HPDE6-E6E7 (cell line): ENCODE measurements at regions not wholly inside any gene's neighbourhood (a gene's known extent, or its start where the extent isn't known, plus 50 kb on each side); places are given as distances from the start of the nearest gene placed in this dataset.
A peak's percentile ranks its signal among the peaks of the same experiment; 100 is the strongest.
"Not testable (repeated sequence)": the region's sequence is repeated elsewhere in the genome, so short reads cannot be mapped to it uniquely, and the experiment has no call there.

Experiments used
- DNase-seq: peaks from one replicate; pipeline ENCODE4 v3.0.0; 2011; ENCODE audit warnings: missing footprints; ENCODE audit errors: extremely low spot score

- DNase-seq, result not testable (repeated sequence)
Measured at GRCh38 chr1:121003230-121003629, 113.7 kb downstream of the PPIAL4A start.

GRCh38 chr1:121006826-121007225, 117.3 kb downstream of the PPIAL4A start:
- DNase-seq, result not testable (repeated sequence)

GRCh38 chr1:121007755-121008154, 118.2 kb downstream of the PPIAL4A start:
- not testable (repeated sequence) for DNase-seq

- DNase-seq, result not testable (repeated sequence)
Measured at GRCh38 chr1:121008512-121009215, 119.1 kb downstream of the PPIAL4A start.

GRCh38 chr1:121009216-121010057, 119.9 kb downstream of the PPIAL4A start:
- DNase-seq, result not testable (repeated sequence)

- not testable (repeated sequence) for DNase-seq
Measured at GRCh38 chr1:121010141-121010540, 120.6 kb downstream of the PPIAL4A start.

GRCh38 chr1:121013181-121013580, 123.6 kb downstream of the PPIAL4A start:
- not testable (repeated sequence) for DNase-seq

GRCh38 chr1:121016182-121017028, 126.8 kb downstream of the PPIAL4A start:
- DNase-seq, result peak; percentile 6

GRCh38 chr1:121019715-121020349, 130.3 kb downstream of the PPIAL4A start:
- DNase-seq, result not testable (repeated sequence)

- DNase-seq, result not testable (repeated sequence)
Measured at GRCh38 chr1:121020350-121021236, 131.0 kb downstream of the PPIAL4A start.

GRCh38 chr1:121021716-121022115, 132.1 kb downstream of the PPIAL4A start:
- not testable (repeated sequence) for DNase-seq

GRCh38 chr1:121032878-121033494, 143.4 kb downstream of the PPIAL4A start:
- not testable (repeated sequence) for DNase-seq

GRCh38 chr1:121036792-121037191, 147.2 kb downstream of the PPIAL4A start:
- DNase-seq, result not testable (repeated sequence)

GRCh38 chr1:121040974-121041373, 143.2 kb downstream of the FAM72B start:
- not testable (repeated sequence) for DNase-seq

- DNase-seq, result not testable (repeated sequence)
Measured at GRCh38 chr1:121041497-121041896, 142.6 kb downstream of the FAM72B start.

GRCh38 chr1:121042882-121043281, 141.3 kb downstream of the FAM72B start:
- not testable (repeated sequence) for DNase-seq

GRCh38 chr1:121048293-121048752, 135.8 kb downstream of the FAM72B start:
- DNase-seq, result not testable (repeated sequence)

GRCh38 chr1:121048769-121049443, 135.2 kb downstream of the FAM72B start:
- not testable (repeated sequence) for DNase-seq

GRCh38 chr1:121050097-121050496, 134.0 kb downstream of the FAM72B start:
- DNase-seq, result not testable (repeated sequence)
